Keratinocyte (primary cell): ENCODE measurements at regions not wholly inside any gene's neighbourhood (a gene's known extent, or its start where the extent isn't known, plus 50 kb on each side); places are given as distances from the start of the nearest gene placed in this dataset.

Experiments used
- EZH2 ChIP-seq: IDR thresholded peaks from one replicate; pipeline ENCODE4 v1.6.1; 2012; ENCODE audit warnings: inconsistent platforms, mild to moderate bottlenecking, low read length, moderate library complexity
- TF ChIP-seq, protein P1 (sequence below), 3 experiments: IDR thresholded peaks in 1 of 3; conservative IDR thresholded peaks in 1 of 3; optimal IDR thresholded peaks in 1 of 3; 2 replicates in 2 of 3; 3 replicates in 1 of 3; pipeline versions ENCODE3 to v1.5.1; 2011; ENCODE audit warnings: low read length in 3 of 3, mild to moderate bottlenecking in 3 of 3, moderate library complexity in 2 of 3, control low read depth in 1 of 3, inconsistent platforms in 1 of 3; ENCODE audit not compliant: insufficient read depth in 2 of 3; ENCODE audit errors: extremely low read depth in 1 of 3

DNA sequence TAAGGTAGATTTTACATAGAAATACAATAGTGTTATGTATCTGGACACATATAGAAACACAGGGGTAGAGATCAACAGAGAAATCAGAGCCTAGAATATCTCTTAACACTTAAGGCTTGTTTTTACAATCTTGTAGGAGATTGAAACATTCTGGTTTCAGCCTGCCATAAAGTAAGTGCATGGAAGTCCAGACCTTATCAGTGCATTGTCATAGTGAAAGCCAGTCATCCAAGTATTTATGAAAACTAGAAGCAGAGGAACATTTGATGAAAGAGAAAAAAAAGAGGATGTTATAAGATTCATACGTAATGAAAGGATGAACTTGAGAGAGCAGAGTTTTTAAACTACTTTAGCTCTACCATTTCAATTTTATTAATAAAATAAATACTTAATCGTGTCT, 194.3 kb upstream of the TRPC7 start:
- TF ChIP-seq, protein P1, sequence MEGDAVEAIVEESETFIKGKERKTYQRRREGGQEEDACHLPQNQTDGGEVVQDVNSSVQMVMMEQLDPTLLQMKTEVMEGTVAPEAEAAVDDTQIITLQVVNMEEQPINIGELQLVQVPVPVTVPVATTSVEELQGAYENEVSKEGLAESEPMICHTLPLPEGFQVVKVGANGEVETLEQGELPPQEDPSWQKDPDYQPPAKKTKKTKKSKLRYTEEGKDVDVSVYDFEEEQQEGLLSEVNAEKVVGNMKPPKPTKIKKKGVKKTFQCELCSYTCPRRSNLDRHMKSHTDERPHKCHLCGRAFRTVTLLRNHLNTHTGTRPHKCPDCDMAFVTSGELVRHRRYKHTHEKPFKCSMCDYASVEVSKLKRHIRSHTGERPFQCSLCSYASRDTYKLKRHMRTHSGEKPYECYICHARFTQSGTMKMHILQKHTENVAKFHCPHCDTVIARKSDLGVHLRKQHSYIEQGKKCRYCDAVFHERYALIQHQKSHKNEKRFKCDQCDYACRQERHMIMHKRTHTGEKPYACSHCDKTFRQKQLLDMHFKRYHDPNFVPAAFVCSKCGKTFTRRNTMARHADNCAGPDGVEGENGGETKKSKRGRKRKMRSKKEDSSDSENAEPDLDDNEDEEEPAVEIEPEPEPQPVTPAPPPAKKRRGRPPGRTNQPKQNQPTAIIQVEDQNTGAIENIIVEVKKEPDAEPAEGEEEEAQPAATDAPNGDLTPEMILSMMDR (optimal IDR thresholded peaks at IDR 0.05 in 1 of 3, IDR thresholded peaks at IDR 0.05 in 1 of 3, conservative IDR thresholded peaks at IDR 0.05 in 1 of 3; ENCODE audit: extremely low read depth in 1 of 3, insufficient read depth in 2 of 3, low read length in 3 of 3): no peak
- TF ChIP-seq EZH2: no peak
